Fibroblast of lung (primary cell): ENCODE measurements at regions not wholly inside any gene's neighbourhood (a gene's known extent, or its start where the extent isn't known, plus 50 kb on each side); places are given as distances from the start of the nearest gene placed in this dataset.

Source experiments
- DNase-seq, 2 donors: peaks; one replicate each; pipeline versions ENCODE4 v3.0.0 to v3.0.0-alpha.2; 2010; ENCODE audit warnings: low read depth in 2 of 2
- H2AFZ ChIP-seq: 2 replicates; pipeline ENCODE4 v1.5.1; 2012; ENCODE audit warnings: low read length, control low read depth, inconsistent platforms
- H3K27ac ChIP-seq: 2 replicates; pipeline ENCODE4 v1.5.1; 2011; ENCODE audit warnings: low read length, control low read depth; ENCODE audit not compliant: insufficient read depth
- H3K27me3 ChIP-seq: 2 replicates; pipeline ENCODE4 v1.5.1; 2011; ENCODE audit warnings: mild to moderate bottlenecking, low read length; ENCODE audit not compliant: control insufficient read depth, insufficient read depth
- H3K36me3 ChIP-seq: 2 replicates; pipeline ENCODE4 v1.5.1; 2011; ENCODE audit warnings: low read length; ENCODE audit not compliant: control insufficient read depth, insufficient read depth
- H3K4me1 ChIP-seq: 2 replicates; pipeline ENCODE4 v1.5.1; 2011; ENCODE audit warnings: low read length; ENCODE audit not compliant: control insufficient read depth, insufficient read depth; ENCODE audit errors: extremely low read depth
- H3K4me2 ChIP-seq: 2 replicates; pipeline ENCODE4 v1.5.1; 2011; ENCODE audit warnings: low read length, control low read depth; ENCODE audit not compliant: insufficient read depth; ENCODE audit errors: extremely low read depth
- H3K4me3 ChIP-seq, 4 experiments: fragments of 200-600 bp in 1 of 4; sonication (generic) in 1 of 4; replicated peaks in 1 of 4; 2 replicates each; pipeline ENCODE4 v1.5.1; 2011 to 2016; ENCODE audit warnings: low read length in 4 of 4, low read depth in 3 of 4, mild to moderate bottlenecking in 3 of 4, control low read depth in 2 of 4, inconsistent platforms in 1 of 4, mixed read lengths in 1 of 4; ENCODE audit not compliant: insufficient read depth in 1 of 4; ENCODE audit errors: control extremely low read depth in 1 of 4
- H3K79me2 ChIP-seq: 2 replicates; pipeline ENCODE4 v1.5.1; 2012; ENCODE audit warnings: mild to moderate bottlenecking, low read length, inconsistent platforms; ENCODE audit not compliant: control insufficient read depth, insufficient read depth
- H3K9ac ChIP-seq: 2 replicates; pipeline ENCODE4 v1.5.1; 2011; ENCODE audit warnings: mild to moderate bottlenecking, low read length, control low read depth; ENCODE audit not compliant: insufficient read depth
- H3K9me3 ChIP-seq: 2 replicates; pipeline ENCODE4 v1.5.1; 2012; ENCODE audit warnings: low read depth, low read length; ENCODE audit not compliant: control insufficient read depth, insufficient read depth
- H4K20me1 ChIP-seq: 2 replicates; pipeline ENCODE4 v1.5.1; 2011; ENCODE audit warnings: low read length; ENCODE audit not compliant: control insufficient read depth, insufficient read depth; ENCODE audit errors: extremely low read depth
- EZH2 ChIP-seq: IDR thresholded peaks from 2 replicates; pipeline ENCODE4 v1.5.1; 2012; ENCODE audit warnings: low read length, control low read depth, mild to moderate bottlenecking; ENCODE audit errors: missing control alignments
- TF ChIP-seq, protein P1 (sequence below), 2 donors: IDR thresholded peaks in 1 of 2; conservative IDR thresholded peaks in 1 of 2; 1 replicate in 1 of 2; 2 replicates in 1 of 2; pipeline ENCODE4 v1.5.1; 2011 to 2012; ENCODE audit warnings: low read length in 2 of 2, control low read depth in 1 of 2, inconsistent platforms in 1 of 2, low read depth in 1 of 2, mild to moderate bottlenecking in 1 of 2

DNA sequence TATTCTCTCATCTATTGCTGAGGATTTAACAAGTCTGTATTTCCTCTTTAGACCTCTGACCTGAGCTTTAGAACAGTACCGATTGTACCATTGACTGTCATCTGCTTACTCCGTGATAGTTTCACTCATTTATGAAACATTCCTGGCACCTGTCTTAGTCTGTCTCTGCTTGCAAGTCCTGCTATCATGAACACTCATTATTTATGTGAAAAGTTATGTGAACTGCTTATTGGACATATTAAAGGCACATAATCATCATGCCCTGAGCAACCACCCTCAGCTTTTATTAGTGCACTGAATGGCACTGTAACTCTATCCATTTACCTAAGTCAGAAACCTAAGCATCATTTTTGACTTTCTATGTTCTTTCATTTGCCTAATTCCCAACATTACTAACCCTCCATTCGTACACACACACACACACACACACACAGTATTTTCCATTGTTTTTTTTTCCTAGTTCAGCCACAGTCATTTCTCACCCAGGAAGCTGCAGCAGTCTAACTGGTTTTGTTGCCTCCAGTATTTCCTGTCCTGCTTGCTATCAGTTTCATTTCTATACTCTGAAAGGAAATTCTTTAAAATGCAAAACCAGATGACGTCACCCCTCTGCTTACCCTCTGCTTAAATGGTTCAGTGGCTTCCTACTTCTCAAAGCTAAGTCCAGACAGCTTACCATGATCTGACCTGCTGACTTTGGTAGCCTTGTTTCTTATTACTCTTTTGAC is 146.1 kb downstream of the HAUS1 start:
- Histone ChIP-seq H3K9me3 (no peaks in the 10 kb centered on the region), H3K4me2 (peak overlapping the region; percentile 66), H4K20me1 (no peaks in the 10 kb centered on the region), H3K36me3 (no peaks in the 10 kb centered on the region), H3K27me3 (no peaks in the 10 kb centered on the region), H2AFZ (no peak overlapping the region), H3K4me3 (no peak overlapping the region), H3K79me2 (no peaks in the 10 kb centered on the region), H3K4me1 (peaks cover 8% of the 10 kb centered on the region), H3K27ac (no peak overlapping the region), H3K9ac (no peak overlapping the region)
- TF ChIP-seq EZH2 = no peak
- TF ChIP-seq, protein P1, sequence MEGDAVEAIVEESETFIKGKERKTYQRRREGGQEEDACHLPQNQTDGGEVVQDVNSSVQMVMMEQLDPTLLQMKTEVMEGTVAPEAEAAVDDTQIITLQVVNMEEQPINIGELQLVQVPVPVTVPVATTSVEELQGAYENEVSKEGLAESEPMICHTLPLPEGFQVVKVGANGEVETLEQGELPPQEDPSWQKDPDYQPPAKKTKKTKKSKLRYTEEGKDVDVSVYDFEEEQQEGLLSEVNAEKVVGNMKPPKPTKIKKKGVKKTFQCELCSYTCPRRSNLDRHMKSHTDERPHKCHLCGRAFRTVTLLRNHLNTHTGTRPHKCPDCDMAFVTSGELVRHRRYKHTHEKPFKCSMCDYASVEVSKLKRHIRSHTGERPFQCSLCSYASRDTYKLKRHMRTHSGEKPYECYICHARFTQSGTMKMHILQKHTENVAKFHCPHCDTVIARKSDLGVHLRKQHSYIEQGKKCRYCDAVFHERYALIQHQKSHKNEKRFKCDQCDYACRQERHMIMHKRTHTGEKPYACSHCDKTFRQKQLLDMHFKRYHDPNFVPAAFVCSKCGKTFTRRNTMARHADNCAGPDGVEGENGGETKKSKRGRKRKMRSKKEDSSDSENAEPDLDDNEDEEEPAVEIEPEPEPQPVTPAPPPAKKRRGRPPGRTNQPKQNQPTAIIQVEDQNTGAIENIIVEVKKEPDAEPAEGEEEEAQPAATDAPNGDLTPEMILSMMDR (conservative IDR thresholded peaks at IDR 0.05 in 1 of 2, IDR thresholded peaks at IDR 0.05 in 1 of 2; ENCODE audit: low read depth in 1 of 2, low read length in 2 of 2) = no peak
- DNase-seq = peak; percentile 72 to 92

DNA sequence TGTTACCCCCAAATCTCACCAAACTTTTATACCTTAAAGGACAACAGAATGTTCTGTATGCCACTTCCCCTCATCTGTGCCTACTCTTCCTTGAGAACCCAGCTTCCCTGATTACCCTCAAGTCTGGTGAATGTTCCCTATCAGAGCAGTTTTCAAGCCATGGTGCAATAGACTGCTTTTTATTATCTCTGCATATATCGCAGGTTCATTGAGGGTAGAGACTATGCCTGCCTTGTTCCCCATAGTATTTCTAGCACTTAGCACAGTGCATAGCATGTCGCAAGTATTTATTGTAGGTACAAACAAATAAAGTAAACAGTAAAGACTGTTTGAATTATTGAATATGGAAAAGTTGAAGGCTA is 146.6 kb downstream of the HAUS1 start:
- Histone ChIP-seq H3K4me3 (no peak overlapping the region), H3K9ac (no peak overlapping the region), H3K27me3 (no peaks in the 10 kb centered on the region), H3K79me2 (no peaks in the 10 kb centered on the region), H3K4me1 (peaks cover 8% of the 10 kb centered on the region), H2AFZ (no peak overlapping the region), H3K9me3 (no peaks in the 10 kb centered on the region), H3K4me2 (peak overlapping the region; percentile 66), H3K27ac (no peak overlapping the region), H3K36me3 (no peaks in the 10 kb centered on the region), H4K20me1 (no peaks in the 10 kb centered on the region)
- DNase-seq = no peak
- TF ChIP-seq EZH2 = no peak
- TF ChIP-seq, protein P1 (conservative IDR thresholded peaks at IDR 0.05 in 1 of 2, IDR thresholded peaks at IDR 0.05 in 1 of 2; ENCODE audit: low read depth in 1 of 2, low read length in 2 of 2) = no peak

DNA sequence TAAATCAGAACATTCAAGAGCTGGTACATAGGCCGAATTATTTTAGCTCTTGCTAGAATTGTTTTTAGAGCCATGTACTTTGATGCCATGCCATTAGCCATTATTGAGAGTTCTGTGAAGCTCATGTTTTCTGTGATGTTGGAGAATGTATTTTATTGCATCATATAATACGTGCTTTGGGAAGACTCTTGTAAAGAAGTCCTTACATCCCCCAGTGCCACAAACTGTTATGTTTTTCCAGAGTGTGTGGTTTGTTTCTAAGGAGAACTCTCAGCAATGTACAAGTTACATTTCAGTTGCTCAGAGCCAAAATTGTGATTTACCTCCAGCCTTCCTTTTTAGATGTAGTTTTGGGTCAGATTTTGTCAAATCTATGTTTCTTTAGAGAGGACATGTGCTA is 148.6 kb downstream of the HAUS1 start:
- TF ChIP-seq, protein P1 (conservative IDR thresholded peaks at IDR 0.05 in 1 of 2, IDR thresholded peaks at IDR 0.05 in 1 of 2; ENCODE audit: low read depth in 1 of 2, low read length in 2 of 2) = no peak
- TF ChIP-seq EZH2 = no peak
- Histone ChIP-seq H3K9me3 (no peaks in the 10 kb centered on the region), H3K9ac (no peak overlapping the region), H3K79me2 (peaks cover 2% of the 10 kb centered on the region), H2AFZ (no peak overlapping the region), H3K27ac (no peak overlapping the region), H3K27me3 (no peaks in the 10 kb centered on the region), H4K20me1 (no peaks in the 10 kb centered on the region), H3K4me1 (peaks cover 8% of the 10 kb centered on the region), H3K4me2 (no peak overlapping the region), H3K4me3 (no peak overlapping the region), H3K36me3 (no peaks in the 10 kb centered on the region)
- no peak for DNase-seq
